C4-2B (cell line): ENCODE measurements at regions not wholly inside any gene's neighbourhood (a gene's known extent, or its start where the extent isn't known, plus 50 kb on each side); places are given as distances from the start of the nearest gene placed in this dataset.

Source experiments
- ZFX ChIP-seq: fragments of 450-650 bp; IDR thresholded peaks from 2 replicates; pipeline ENCODE4 v1.6.1; 2017
- TF ChIP-seq, protein P1 (sequence below): fragments of 450-650 bp; conservative IDR thresholded peaks from 2 replicates; pipeline ENCODE4 v1.5.1; 2017; ENCODE audit warnings: mild to moderate bottlenecking

- TF ChIP-seq, protein P1, sequence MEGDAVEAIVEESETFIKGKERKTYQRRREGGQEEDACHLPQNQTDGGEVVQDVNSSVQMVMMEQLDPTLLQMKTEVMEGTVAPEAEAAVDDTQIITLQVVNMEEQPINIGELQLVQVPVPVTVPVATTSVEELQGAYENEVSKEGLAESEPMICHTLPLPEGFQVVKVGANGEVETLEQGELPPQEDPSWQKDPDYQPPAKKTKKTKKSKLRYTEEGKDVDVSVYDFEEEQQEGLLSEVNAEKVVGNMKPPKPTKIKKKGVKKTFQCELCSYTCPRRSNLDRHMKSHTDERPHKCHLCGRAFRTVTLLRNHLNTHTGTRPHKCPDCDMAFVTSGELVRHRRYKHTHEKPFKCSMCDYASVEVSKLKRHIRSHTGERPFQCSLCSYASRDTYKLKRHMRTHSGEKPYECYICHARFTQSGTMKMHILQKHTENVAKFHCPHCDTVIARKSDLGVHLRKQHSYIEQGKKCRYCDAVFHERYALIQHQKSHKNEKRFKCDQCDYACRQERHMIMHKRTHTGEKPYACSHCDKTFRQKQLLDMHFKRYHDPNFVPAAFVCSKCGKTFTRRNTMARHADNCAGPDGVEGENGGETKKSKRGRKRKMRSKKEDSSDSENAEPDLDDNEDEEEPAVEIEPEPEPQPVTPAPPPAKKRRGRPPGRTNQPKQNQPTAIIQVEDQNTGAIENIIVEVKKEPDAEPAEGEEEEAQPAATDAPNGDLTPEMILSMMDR = no peak
- TF ChIP-seq ZFX = no peak
These were observed 80.9 kb upstream of the IRF2BP2 start for GRCh38 chr1:234690872-234691271.
